SK-N-SH (cell line): ENCODE measurements at regions not wholly inside any gene's neighbourhood (a gene's known extent, or its start where the extent isn't known, plus 50 kb on each side); places are given as distances from the start of the nearest gene placed in this dataset.

Source experiments
- CTCF ChIP-seq: fragments of 200-600 bp; sonication (generic); IDR thresholded peaks from 2 replicates; pipeline ENCODE4 v1.6.1; 2017; ENCODE audit warnings: antibody characterized with exemption, mild to moderate bottlenecking, moderate library complexity
- EP300 ChIP-seq, 2 experiments: IDR thresholded peaks; 2 replicates each; pipeline versions ENCODE4 v1.4.0 to v1.6.1; 2012; ENCODE audit warnings: borderline replicate concordance in 1 of 2, low read depth in 1 of 2, low read length in 1 of 2
- MXI1 ChIP-seq: IDR thresholded peaks from 2 replicates; pipeline ENCODE4 v1.6.1; 2012; ENCODE audit warnings: mild to moderate bottlenecking, low read depth, low read length, improper control_type of control experiment
- RXRA ChIP-seq: IDR thresholded peaks from 2 replicates; pipeline ENCODE4 v1.4.0; 2012; ENCODE audit warnings: low read depth, mild to moderate bottlenecking, borderline replicate concordance

DNA sequence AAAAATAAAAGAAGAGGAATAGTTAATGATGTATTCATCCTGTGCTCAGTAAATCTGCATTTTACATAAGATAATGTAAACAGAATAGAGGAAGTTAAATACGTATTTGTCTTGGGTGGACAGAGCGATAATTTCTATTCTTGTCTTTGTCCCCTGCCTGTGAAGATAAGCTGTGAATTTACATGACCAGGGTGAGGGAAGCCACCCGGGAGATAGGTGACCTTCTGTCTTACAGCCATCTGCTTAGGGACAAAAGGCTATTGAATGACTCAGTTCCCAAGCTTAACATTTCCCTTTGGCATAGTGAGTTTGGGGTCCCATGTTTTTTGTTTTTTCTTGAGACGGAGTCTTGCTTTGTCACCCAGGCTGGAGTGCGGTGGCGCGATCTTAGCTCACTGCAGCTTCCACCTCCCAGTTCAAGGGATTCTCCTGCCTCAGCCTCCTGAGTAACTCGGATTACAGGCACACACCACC is 88.7 kb upstream of the KCTD7 start:
- TF ChIP-seq EP300 (IDR thresholded peaks at IDR 0.05; ENCODE audit: borderline replicate concordance in 1 of 2, low read depth in 1 of 2, low read length in 1 of 2) = no peak
- TF ChIP-seq RXRA = no peak
- TF ChIP-seq CTCF = no peak
- TF ChIP-seq MXI1 = no peak
